ENCODE measurements at regions not wholly inside any gene's neighbourhood (a gene's known extent, or its start where the extent isn't known, plus 50 kb on each side); places are given as distances from the start of the nearest gene placed in this dataset.

DNA sequence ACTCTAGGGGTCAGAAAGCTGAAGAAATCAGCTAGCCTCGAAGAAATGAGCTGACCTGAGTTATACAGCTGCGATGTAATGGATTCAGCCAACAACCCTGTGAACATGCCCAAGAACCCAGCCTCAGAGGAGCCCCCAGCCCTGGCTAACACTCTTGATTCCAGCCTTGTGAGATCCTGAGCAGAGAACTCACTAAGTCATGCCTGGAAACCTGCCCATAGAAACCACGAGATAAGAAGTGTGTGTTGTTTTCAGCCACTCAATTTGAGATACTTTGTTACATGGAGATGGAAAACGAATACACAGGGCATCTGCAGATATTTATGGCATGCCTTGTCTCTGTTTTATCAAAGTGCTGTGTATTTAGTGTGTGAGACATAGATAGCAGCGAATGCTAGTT lies 265.2 kb downstream of the QKI start:
- Mint-ChIP-seq H3K27me3 (ENCODE audit: low read depth) (peaks cover 6% of the 10 kb centered on the region), H3K27ac (ENCODE audit: unreplicated experiment) (no peak overlapping the region), H3K9me3 (ENCODE audit: low read depth) (peaks cover 7% of the 10 kb centered on the region), H3K36me3 (ENCODE audit: low read depth) (no peaks in the 10 kb centered on the region), H3K4me1 (ENCODE audit: low read depth) (no peaks in the 10 kb centered on the region), H3K4me3 (ENCODE audit: unreplicated experiment) (no peak overlapping the region)
- no peak for DNase-seq (ENCODE audit: low spot score)
- TF ChIP-seq, protein P1, sequence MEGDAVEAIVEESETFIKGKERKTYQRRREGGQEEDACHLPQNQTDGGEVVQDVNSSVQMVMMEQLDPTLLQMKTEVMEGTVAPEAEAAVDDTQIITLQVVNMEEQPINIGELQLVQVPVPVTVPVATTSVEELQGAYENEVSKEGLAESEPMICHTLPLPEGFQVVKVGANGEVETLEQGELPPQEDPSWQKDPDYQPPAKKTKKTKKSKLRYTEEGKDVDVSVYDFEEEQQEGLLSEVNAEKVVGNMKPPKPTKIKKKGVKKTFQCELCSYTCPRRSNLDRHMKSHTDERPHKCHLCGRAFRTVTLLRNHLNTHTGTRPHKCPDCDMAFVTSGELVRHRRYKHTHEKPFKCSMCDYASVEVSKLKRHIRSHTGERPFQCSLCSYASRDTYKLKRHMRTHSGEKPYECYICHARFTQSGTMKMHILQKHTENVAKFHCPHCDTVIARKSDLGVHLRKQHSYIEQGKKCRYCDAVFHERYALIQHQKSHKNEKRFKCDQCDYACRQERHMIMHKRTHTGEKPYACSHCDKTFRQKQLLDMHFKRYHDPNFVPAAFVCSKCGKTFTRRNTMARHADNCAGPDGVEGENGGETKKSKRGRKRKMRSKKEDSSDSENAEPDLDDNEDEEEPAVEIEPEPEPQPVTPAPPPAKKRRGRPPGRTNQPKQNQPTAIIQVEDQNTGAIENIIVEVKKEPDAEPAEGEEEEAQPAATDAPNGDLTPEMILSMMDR (IDR thresholded peaks at IDR 0.05), result no peak

DNA sequence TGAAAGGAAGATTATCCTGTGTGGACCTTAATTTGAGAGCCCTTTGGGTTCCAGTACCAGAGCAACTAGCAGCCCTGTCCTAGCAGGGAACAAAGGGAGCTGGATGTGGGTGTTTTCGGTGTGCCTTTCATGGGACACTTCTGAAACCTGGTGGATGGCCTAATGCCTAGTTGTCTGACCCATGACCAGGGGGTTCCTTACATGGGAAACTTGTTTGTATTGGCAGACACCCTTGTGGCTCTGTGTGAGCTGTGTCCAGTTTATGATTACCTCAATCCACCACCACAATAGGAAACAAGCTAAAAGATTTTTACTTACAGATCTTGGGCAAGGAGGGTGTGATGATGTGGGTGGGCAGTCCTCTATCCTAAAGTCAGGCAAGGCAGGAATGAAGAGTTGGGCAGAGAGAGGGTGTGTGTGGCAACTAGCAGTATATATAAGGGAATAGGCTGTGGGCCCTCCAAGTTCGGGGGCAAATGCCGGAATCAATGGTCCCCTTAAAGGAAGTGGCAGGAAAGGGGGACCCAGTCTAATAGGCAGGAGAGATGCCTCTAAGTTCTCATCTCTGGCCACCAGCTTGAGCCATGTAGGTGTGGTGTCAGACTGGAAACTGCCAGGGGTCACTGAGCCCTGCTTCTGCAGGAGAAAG lies 264.6 kb downstream of the QKI start:
- H3K4me1 Mint-ChIP-seq (ENCODE audit: low read depth), result no peaks in the 10 kb centered on the region
- peaks cover 4% of the 10 kb centered on the region for H3K27me3 Mint-ChIP-seq (ENCODE audit: low read depth)
- no peak overlapping the region for H3K4me3 Mint-ChIP-seq (ENCODE audit: unreplicated experiment)
- DNase-seq (ENCODE audit: low spot score), result no peak
- H3K27ac Mint-ChIP-seq (ENCODE audit: unreplicated experiment), result no peak overlapping the region
- TF ChIP-seq, protein P1 (IDR thresholded peaks at IDR 0.05), result no peak
- peaks cover 9% of the 10 kb centered on the region for H3K9me3 Mint-ChIP-seq (ENCODE audit: low read depth)
- H3K36me3 Mint-ChIP-seq (ENCODE audit: low read depth), result peaks cover 1% of the 10 kb centered on the region

DNA sequence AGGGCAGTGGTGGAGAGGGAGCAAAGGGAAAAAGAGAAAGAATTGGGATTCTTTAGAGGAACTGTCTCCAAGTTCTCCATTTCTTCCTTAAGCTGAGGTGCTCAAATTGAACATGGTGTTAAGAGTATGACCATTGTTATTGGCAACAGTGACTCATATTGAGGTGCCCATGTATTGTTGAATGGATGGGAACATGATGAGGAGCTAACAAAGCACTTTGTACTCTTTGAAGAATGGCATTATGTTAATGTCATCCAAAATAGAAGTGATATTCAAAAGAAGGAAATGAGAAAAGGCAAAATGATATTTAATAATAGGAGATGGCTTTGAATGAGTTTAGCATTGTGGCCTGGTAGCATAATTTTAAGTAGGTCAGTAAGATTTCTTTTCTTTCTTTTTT lies 261.1 kb downstream of the QKI start:
- H3K27ac Mint-ChIP-seq (ENCODE audit: unreplicated experiment), result no peak overlapping the region
- no peaks in the 10 kb centered on the region for H3K27me3 Mint-ChIP-seq (ENCODE audit: low read depth)

DNA sequence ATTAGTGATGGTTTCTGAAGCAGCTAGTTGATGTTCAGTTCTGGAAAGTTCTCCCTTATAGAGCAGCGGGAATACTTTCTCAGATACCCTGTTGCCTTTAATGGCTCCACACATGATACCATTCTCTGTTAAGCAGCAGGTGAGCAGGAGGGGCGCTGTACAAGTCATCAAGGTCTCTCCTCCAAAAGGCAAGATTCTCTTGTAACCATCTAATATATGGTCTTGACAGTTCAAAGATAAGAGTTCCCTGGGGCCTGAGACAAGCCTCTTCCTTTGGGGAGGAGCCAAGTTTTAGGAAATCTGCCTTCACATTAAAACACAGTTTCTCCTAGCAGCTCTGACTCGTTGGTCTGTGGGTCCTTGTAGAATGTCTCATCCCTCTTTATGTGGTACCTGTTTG lies 258.2 kb downstream of the QKI start:
- no peak for DNase-seq (ENCODE audit: low spot score)
- H3K27ac Mint-ChIP-seq (ENCODE audit: unreplicated experiment), result no peak overlapping the region
- H3K9me3 Mint-ChIP-seq (ENCODE audit: low read depth), result peaks cover 6% of the 10 kb centered on the region
- no peak overlapping the region for H3K4me3 Mint-ChIP-seq (ENCODE audit: unreplicated experiment)
- H3K27me3 Mint-ChIP-seq (ENCODE audit: low read depth), result no peaks in the 10 kb centered on the region
- peaks cover 1% of the 10 kb centered on the region for H3K36me3 Mint-ChIP-seq (ENCODE audit: low read depth)
- TF ChIP-seq, protein P1 (IDR thresholded peaks at IDR 0.05), result no peak
- H3K4me1 Mint-ChIP-seq (ENCODE audit: low read depth), result peaks cover 6% of the 10 kb centered on the region

More for the DNA sequence above, 261.1 kb downstream of the QKI start:
- TF ChIP-seq, protein P1 (IDR thresholded peaks at IDR 0.05), result no peak
- Mint-ChIP-seq H3K4me1 (ENCODE audit: low read depth) (no peaks in the 10 kb centered on the region), H3K9me3 (ENCODE audit: low read depth) (peaks cover 6% of the 10 kb centered on the region), H3K4me3 (ENCODE audit: unreplicated experiment) (no peak overlapping the region), H3K36me3 (ENCODE audit: low read depth) (peaks cover 1% of the 10 kb centered on the region)
- no peak for DNase-seq (ENCODE audit: low spot score)

DNA sequence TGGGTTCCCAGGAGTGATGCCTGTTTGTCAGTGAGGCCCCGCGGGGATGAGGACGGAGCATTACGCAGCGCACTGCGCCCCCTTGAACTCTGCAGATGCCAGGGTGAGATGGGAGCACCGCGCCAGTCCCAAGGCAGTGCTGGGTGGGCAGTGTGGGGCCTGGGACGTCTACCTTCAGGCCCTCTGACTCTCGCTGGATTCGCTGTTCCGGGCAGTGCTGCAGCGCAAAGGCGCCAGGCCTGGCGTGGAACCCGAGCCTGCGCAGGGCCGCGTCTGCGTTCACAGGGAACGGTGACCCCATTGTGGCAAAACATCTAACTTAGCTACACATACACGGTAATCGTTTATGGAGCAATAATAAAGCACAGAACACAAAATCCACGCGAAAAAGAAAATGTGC lies 257.3 kb downstream of the QKI start:
- H3K4me3 Mint-ChIP-seq (ENCODE audit: unreplicated experiment), result no peak overlapping the region
- H3K27me3 Mint-ChIP-seq (ENCODE audit: low read depth), result no peaks in the 10 kb centered on the region
- peaks cover 6% of the 10 kb centered on the region for H3K9me3 Mint-ChIP-seq (ENCODE audit: low read depth)
- H3K36me3 Mint-ChIP-seq (ENCODE audit: low read depth), result peaks cover 1% of the 10 kb centered on the region
- TF ChIP-seq, protein P1 (IDR thresholded peaks at IDR 0.05), result no peak
- no peak overlapping the region for H3K27ac Mint-ChIP-seq (ENCODE audit: unreplicated experiment)
- H3K4me1 Mint-ChIP-seq (ENCODE audit: low read depth), result peaks cover 9% of the 10 kb centered on the region
- no peak for DNase-seq (ENCODE audit: low spot score)
